ENCODE measurements at regions not wholly inside any gene's neighbourhood (a gene's known extent, or its start where the extent isn't known, plus 50 kb on each side); places are given as distances from the start of the nearest gene placed in this dataset.

DNA sequence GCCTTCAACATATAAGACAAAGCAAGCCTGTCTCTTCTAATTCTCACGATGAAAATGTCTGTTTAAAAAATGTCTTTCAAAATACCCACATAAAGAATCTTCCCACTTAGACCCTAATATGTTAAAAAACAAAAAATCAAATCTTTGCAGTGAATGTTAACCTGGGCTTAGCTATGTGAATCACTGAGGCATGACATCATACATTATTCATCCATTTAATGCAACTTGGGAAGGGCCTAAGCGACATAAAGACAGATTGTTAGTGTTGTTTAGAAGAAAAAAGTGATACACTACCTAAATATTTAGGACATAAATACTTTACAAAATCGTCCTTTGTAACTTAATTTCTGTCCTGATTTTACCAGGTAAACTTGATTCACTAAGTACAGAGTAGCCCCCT is 648.5 kb upstream of the NRP1 start:
- WGBS, 2 donors = 85 to 86% methylated on average over 3 of the region's 3 CpGs
- H3K36me3 ChIP-seq (ENCODE audit: control insufficient read depth in 1 of 2, insufficient read depth in 2 of 2, low read length in 1 of 2) = no peaks in the 10 kb centered on the region
- intact Hi-C loops (cut with DNase I) = no loop called here

GRCh38 chr10:33981301-33981700 is 646.8 kb upstream of the NRP1 start:
- intact Hi-C loops (cut with DNase I) = no loop called here
- 92 to 93% methylated on average over 5 of the region's 5 CpGs for WGBS, 2 donors

More for the DNA sequence above, 648.5 kb upstream of the NRP1 start:
- DNase-seq (no peak), ATAC-seq (ENCODE audit: low FRiP score) (no peak)
- H3K27me3 ChIP-seq (ENCODE audit: control insufficient read depth in 1 of 2, insufficient read depth in 2 of 2, low read length in 1 of 2) = no peaks in the 10 kb centered on the region
- H3K4me3 ChIP-seq (ENCODE audit: low read length in 2 of 2) = no peak overlapping the region
- H3K9me3 ChIP-seq (ENCODE audit: control insufficient read depth, low read length) = no peaks in the 10 kb centered on the region
- H3K27ac ChIP-seq (ENCODE audit: low read depth in 1 of 2, low read length in 2 of 2) = no peak overlapping the region
- H3K4me1 ChIP-seq (ENCODE audit: control insufficient read depth in 1 of 2, insufficient read depth in 2 of 2, low read length in 2 of 2) = no peaks in the 10 kb centered on the region

DNA sequence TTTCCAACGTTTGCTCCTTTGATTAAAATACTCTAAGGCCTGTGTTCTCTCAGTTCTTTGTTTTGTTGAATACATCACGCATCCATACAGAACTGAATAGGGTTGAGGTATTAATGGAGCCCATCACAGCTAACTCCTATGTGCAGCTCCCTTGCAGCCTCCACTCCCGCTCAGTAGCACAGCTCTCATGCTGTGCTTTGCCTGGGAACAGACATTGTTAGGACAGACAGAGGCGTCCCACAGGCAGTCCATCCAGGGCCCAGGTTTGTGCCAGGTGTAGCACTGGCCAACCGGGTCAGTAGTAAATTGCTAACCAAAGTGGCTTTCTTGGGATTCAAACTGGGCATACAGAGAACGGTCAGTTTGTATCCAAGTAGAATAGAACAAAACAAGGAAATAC is 644.7 kb upstream of the NRP1 start:
- Histone ChIP-seq H3K4me1 (ENCODE audit: control insufficient read depth in 1 of 2, insufficient read depth in 2 of 2, low read length in 2 of 2) (no peaks in the 10 kb centered on the region), H3K9me3 (ENCODE audit: control insufficient read depth, low read length) (no peaks in the 10 kb centered on the region), H3K27me3 (ENCODE audit: control insufficient read depth in 1 of 2, insufficient read depth in 2 of 2, low read length in 1 of 2) (no peaks in the 10 kb centered on the region), H3K4me3 (ENCODE audit: low read length in 2 of 2) (no peak overlapping the region), H3K36me3 (ENCODE audit: control insufficient read depth in 1 of 2, insufficient read depth in 2 of 2, low read length in 1 of 2) (no peaks in the 10 kb centered on the region), H3K27ac (ENCODE audit: low read depth in 1 of 2, low read length in 2 of 2) (no peak overlapping the region)
- ATAC-seq (ENCODE audit: low FRiP score) (no peak), DNase-seq (no peak)
- intact Hi-C loops (cut with DNase I) = no loop called here
- 93 to 94% methylated on average over 6 of the region's 6 CpGs for WGBS, 2 donors

More at GRCh38 chr10:33981301-33981700, 646.8 kb upstream of the NRP1 start:
- H3K27ac ChIP-seq (ENCODE audit: low read depth in 1 of 2, low read length in 2 of 2) = no peak overlapping the region
- H3K36me3 ChIP-seq (ENCODE audit: control insufficient read depth in 1 of 2, insufficient read depth in 2 of 2, low read length in 1 of 2) = no peaks in the 10 kb centered on the region
- H3K4me3 ChIP-seq (ENCODE audit: low read length in 2 of 2) = no peak overlapping the region
- H3K9me3 ChIP-seq (ENCODE audit: control insufficient read depth, low read length) = no peaks in the 10 kb centered on the region
- DNase-seq = no peak
- H3K4me1 ChIP-seq (ENCODE audit: control insufficient read depth in 1 of 2, insufficient read depth in 2 of 2, low read length in 2 of 2) = no peaks in the 10 kb centered on the region
- no peaks in the 10 kb centered on the region for H3K27me3 ChIP-seq (ENCODE audit: control insufficient read depth in 1 of 2, insufficient read depth in 2 of 2, low read length in 1 of 2)
- no peak for ATAC-seq (ENCODE audit: low FRiP score)

DNA sequence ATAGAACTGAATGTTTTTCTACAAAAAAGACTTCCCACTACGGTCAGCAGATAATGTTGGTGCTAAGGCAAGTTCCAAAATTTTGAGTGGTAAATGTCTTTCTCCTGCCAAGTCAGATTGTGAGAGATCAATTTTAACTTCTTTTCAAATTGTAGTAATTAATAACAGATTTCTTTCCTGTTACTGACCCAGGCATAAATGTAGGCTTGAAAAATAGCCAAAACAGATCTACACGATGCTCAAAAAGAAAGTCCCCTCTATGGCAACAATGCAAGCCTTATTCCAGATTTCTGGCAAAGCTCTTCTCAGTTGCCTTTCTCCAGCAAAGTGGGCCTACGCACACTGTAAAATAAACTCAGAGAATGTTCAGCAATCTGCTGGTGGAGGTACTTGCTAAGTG is 641.0 kb upstream of the NRP1 start:
- Histone ChIP-seq H3K9me3 (ENCODE audit: control insufficient read depth, low read length) (no peaks in the 10 kb centered on the region), H3K27me3 (ENCODE audit: control insufficient read depth in 1 of 2, insufficient read depth in 2 of 2, low read length in 1 of 2) (no peaks in the 10 kb centered on the region), H3K4me1 (ENCODE audit: control insufficient read depth in 1 of 2, insufficient read depth in 2 of 2, low read length in 2 of 2) (no peaks in the 10 kb centered on the region), H3K4me3 (ENCODE audit: low read length in 2 of 2) (no peak overlapping the region), H3K36me3 (ENCODE audit: control insufficient read depth in 1 of 2, insufficient read depth in 2 of 2, low read length in 1 of 2) (no peaks in the 10 kb centered on the region), H3K27ac (ENCODE audit: low read depth in 1 of 2, low read length in 2 of 2) (no peak overlapping the region)
- ATAC-seq (ENCODE audit: low FRiP score) (no peak), DNase-seq (no peak)
- 81 to 84% methylated on average over 3 of the region's 3 CpGs for WGBS, 2 donors
- intact Hi-C loops (cut with DNase I) = no loop called here

GRCh38 chr10:33974976-33975478 is 640.6 kb upstream of the NRP1 start:
- H3K9me3 ChIP-seq (ENCODE audit: control insufficient read depth, low read length) = no peaks in the 10 kb centered on the region
- no peaks in the 10 kb centered on the region for H3K36me3 ChIP-seq (ENCODE audit: control insufficient read depth in 1 of 2, insufficient read depth in 2 of 2, low read length in 1 of 2)
- intact Hi-C loops (cut with DNase I) = no loop called here
- H3K27me3 ChIP-seq (ENCODE audit: control insufficient read depth in 1 of 2, insufficient read depth in 2 of 2, low read length in 1 of 2) = no peaks in the 10 kb centered on the region
- H3K4me1 ChIP-seq (ENCODE audit: control insufficient read depth in 1 of 2, insufficient read depth in 2 of 2, low read length in 2 of 2) = no peaks in the 10 kb centered on the region
- no peak for ATAC-seq (ENCODE audit: low FRiP score)
- no peak for DNase-seq
- H3K27ac ChIP-seq (ENCODE audit: low read depth in 1 of 2, low read length in 2 of 2) = no peak overlapping the region
- no peak overlapping the region for H3K4me3 ChIP-seq (ENCODE audit: low read length in 2 of 2)
- WGBS, 2 donors = 73 to 74% methylated on average over 4 of the region's 4 CpGs

DNA sequence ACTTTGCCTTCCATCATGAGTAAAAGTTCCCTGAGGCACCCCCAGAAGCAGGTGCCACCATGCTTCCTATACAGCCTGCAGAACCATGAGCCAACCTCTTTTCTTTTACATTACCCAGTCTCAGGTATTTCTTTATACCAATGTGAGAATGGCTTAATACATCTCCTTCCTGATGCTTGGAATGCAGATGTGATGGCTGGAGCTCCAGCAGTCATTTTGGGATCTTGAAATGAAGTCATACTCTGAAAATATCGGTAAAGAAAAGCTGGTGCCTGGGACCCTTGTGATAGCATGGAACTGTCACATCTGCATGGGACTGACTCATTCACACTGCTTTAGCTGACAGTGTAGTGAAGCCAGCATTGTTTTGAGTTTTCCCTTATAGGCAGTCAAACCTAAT is 634.5 kb upstream of the NRP1 start:
- WGBS, 2 donors = 91 to 100% methylated on average over 1 of the region's 1 CpG

GRCh38 chr10:33967606-33968120 is 633.2 kb upstream of the NRP1 start:
- H3K36me3 ChIP-seq (ENCODE audit: control insufficient read depth in 1 of 2, insufficient read depth in 2 of 2, low read length in 1 of 2) = no peaks in the 10 kb centered on the region
- H3K27ac ChIP-seq (ENCODE audit: low read depth in 1 of 2, low read length in 2 of 2) = no peak overlapping the region
- DNase-seq (no peak), ATAC-seq (ENCODE audit: low FRiP score) (no peak)
- peaks cover 2% of the 10 kb centered on the region for H3K9me3 ChIP-seq (ENCODE audit: control insufficient read depth, low read length)
- intact Hi-C loops (cut with DNase I) = no loop called here
- 93 to 96% methylated on average over 5 of the region's 5 CpGs for WGBS, 2 donors
- H3K4me3 ChIP-seq (ENCODE audit: low read length in 2 of 2) = no peak overlapping the region
- no peaks in the 10 kb centered on the region for H3K4me1 ChIP-seq (ENCODE audit: control insufficient read depth in 1 of 2, insufficient read depth in 2 of 2, low read length in 2 of 2)
- no peaks in the 10 kb centered on the region for H3K27me3 ChIP-seq (ENCODE audit: control insufficient read depth in 1 of 2, insufficient read depth in 2 of 2, low read length in 1 of 2)

More for the DNA sequence above, 634.5 kb upstream of the NRP1 start:
- H3K27ac ChIP-seq (ENCODE audit: low read depth in 1 of 2, low read length in 2 of 2) = no peak overlapping the region
- H3K9me3 ChIP-seq (ENCODE audit: control insufficient read depth, low read length) = peaks cover 2% of the 10 kb centered on the region
- ATAC-seq (ENCODE audit: low FRiP score) = no peak
- no peaks in the 10 kb centered on the region for H3K4me1 ChIP-seq (ENCODE audit: control insufficient read depth in 1 of 2, insufficient read depth in 2 of 2, low read length in 2 of 2)
- no peak overlapping the region for H3K4me3 ChIP-seq (ENCODE audit: low read length in 2 of 2)
- intact Hi-C loops (cut with DNase I) = no loop called here
- DNase-seq = no peak
- no peaks in the 10 kb centered on the region for H3K36me3 ChIP-seq (ENCODE audit: control insufficient read depth in 1 of 2, insufficient read depth in 2 of 2, low read length in 1 of 2)
- H3K27me3 ChIP-seq (ENCODE audit: control insufficient read depth in 1 of 2, insufficient read depth in 2 of 2, low read length in 1 of 2) = no peaks in the 10 kb centered on the region

DNA sequence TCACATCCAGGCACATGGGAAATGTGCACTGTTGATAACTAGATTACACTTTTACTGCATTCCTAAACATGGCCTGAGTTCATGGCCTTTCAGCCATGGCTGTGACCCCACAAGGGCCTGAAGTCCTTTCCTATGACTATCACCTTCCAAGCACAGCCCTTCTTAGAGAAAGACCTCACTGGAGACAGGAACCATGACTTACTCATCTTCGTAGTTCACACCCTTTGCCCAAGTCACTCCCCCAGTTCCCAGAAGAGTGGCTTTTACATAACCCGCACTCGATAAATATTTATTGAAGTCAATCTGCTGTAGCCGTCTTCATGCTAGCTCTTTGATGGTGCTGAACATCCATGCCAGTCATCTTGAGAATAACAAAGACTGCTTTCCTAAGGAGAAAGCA is 632.5 kb upstream of the NRP1 start:
- intact Hi-C loops (cut with DNase I) = no loop called here
- Histone ChIP-seq H3K9me3 (ENCODE audit: control insufficient read depth, low read length) (peaks cover 2% of the 10 kb centered on the region), H3K27ac (ENCODE audit: low read depth in 1 of 2, low read length in 2 of 2) (no peak overlapping the region), H3K36me3 (ENCODE audit: control insufficient read depth in 1 of 2, insufficient read depth in 2 of 2, low read length in 1 of 2) (no peaks in the 10 kb centered on the region), H3K27me3 (ENCODE audit: control insufficient read depth in 1 of 2, insufficient read depth in 2 of 2, low read length in 1 of 2) (no peaks in the 10 kb centered on the region), H3K4me1 (ENCODE audit: control insufficient read depth in 1 of 2, insufficient read depth in 2 of 2, low read length in 2 of 2) (no peaks in the 10 kb centered on the region), H3K4me3 (ENCODE audit: low read length in 2 of 2) (no peak overlapping the region)
- ATAC-seq (ENCODE audit: low FRiP score) = no peak
- WGBS, 2 donors = 96 to 97% methylated on average over 4 of the region's 4 CpGs
- DNase-seq = no peak

- no peak for ATAC-seq (ENCODE audit: low FRiP score)
- no peak overlapping the region for H3K4me3 ChIP-seq (ENCODE audit: low read length in 2 of 2)
- intact Hi-C loops (cut with DNase I) = no loop called here
- H3K27me3 ChIP-seq (ENCODE audit: control insufficient read depth in 1 of 2, insufficient read depth in 2 of 2, low read length in 1 of 2) = no peaks in the 10 kb centered on the region
- peaks cover 2% of the 10 kb centered on the region for H3K9me3 ChIP-seq (ENCODE audit: control insufficient read depth, low read length)
- H3K4me1 ChIP-seq (ENCODE audit: control insufficient read depth in 1 of 2, insufficient read depth in 2 of 2, low read length in 2 of 2) = no peaks in the 10 kb centered on the region
- H3K36me3 ChIP-seq (ENCODE audit: control insufficient read depth in 1 of 2, insufficient read depth in 2 of 2, low read length in 1 of 2) = no peaks in the 10 kb centered on the region
- 91 to 93% methylated on average over 6 of the region's 6 CpGs for WGBS, 2 donors
- no peak overlapping the region for H3K27ac ChIP-seq (ENCODE audit: low read depth in 1 of 2, low read length in 2 of 2)
- no peak for DNase-seq
Measured at GRCh38 chr10:33965795-33966581, 631.5 kb upstream of the NRP1 start.

Data from aorta (tissue), 5 donors.